Prostate gland (tissue), 2 donors: ENCODE measurements at regions not wholly inside any gene's neighbourhood (a gene's known extent, or its start where the extent isn't known, plus 50 kb on each side); places are given as distances from the start of the nearest gene placed in this dataset.

Source experiments
- POLR2A ChIP-seq: fragments of 450-650 bp; IDR thresholded peaks from one replicate; pipeline ENCODE4 v1.6.1; 2016; ENCODE audit warnings: antibody characterized with exemption, mild to moderate bottlenecking
- TF ChIP-seq, protein P1 (sequence below), 4 experiments: fragments of 200-600 bp in 2 of 4; fragments of 450-650 bp in 2 of 4; sonication (generic) in 2 of 4; IDR thresholded peaks; 1 replicate in 3 of 4; 2 replicates in 1 of 4; pipeline ENCODE4 v1.5.1; 2016 to 2019; ENCODE audit warnings: antibody characterized with exemption in 4 of 4, mild to moderate bottlenecking in 2 of 4, moderate library complexity in 2 of 4

DNA sequence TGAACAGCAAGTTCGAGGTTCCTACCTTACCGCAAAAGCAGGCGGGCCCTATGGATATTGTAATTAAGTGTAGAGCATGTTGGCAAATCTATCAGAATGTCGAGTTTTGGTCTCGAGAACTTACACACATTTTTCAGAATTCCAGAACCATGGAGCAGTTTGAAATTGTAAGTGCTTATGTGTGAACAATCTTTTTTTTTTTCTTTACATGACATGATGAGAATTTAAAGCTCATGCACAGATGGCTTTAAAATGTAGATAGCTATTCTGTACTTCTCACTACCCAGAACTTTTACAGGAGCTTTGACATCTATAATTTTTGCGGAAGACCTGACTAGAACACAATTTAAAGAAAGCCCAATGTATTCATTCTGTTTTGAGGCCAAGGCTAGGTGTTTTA lies 117.8 kb upstream of the RSPO3 start:
- TF ChIP-seq POLR2A = no peak
- TF ChIP-seq, protein P1, sequence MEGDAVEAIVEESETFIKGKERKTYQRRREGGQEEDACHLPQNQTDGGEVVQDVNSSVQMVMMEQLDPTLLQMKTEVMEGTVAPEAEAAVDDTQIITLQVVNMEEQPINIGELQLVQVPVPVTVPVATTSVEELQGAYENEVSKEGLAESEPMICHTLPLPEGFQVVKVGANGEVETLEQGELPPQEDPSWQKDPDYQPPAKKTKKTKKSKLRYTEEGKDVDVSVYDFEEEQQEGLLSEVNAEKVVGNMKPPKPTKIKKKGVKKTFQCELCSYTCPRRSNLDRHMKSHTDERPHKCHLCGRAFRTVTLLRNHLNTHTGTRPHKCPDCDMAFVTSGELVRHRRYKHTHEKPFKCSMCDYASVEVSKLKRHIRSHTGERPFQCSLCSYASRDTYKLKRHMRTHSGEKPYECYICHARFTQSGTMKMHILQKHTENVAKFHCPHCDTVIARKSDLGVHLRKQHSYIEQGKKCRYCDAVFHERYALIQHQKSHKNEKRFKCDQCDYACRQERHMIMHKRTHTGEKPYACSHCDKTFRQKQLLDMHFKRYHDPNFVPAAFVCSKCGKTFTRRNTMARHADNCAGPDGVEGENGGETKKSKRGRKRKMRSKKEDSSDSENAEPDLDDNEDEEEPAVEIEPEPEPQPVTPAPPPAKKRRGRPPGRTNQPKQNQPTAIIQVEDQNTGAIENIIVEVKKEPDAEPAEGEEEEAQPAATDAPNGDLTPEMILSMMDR (IDR thresholded peaks at IDR 0.05) = no peak
